Trophoblast cell (in vitro differentiated cells and primary cell): ENCODE measurements at regions not wholly inside any gene's neighbourhood (a gene's known extent, or its start where the extent isn't known, plus 50 kb on each side); places are given as distances from the start of the nearest gene placed in this dataset.
A peak's percentile ranks its signal among the peaks of the same experiment; 100 is the strongest.

Source experiments
- DNase-seq, 2 donors: peaks; one replicate each; pipeline ENCODE4 v3.0.0-alpha.2; 2016
- H2AFZ ChIP-seq: 2 replicates; pipeline ENCODE4 v1.6.1; 2013; ENCODE audit warnings: low read length, moderate library complexity, mild to moderate bottlenecking; ENCODE audit not compliant: insufficient read depth, poor library complexity
- H2AK5ac ChIP-seq: 2 replicates; pipeline ENCODE4 v1.6.1; 2013; ENCODE audit warnings: mild to moderate bottlenecking, low read length
- H2BK120ac ChIP-seq: 2 replicates; pipeline ENCODE4 v1.6.1; 2013; ENCODE audit warnings: low read length, mild to moderate bottlenecking, moderate library complexity; ENCODE audit not compliant: insufficient read depth, poor library complexity
- H2BK12ac ChIP-seq: 2 replicates; pipeline ENCODE4 v1.6.1; 2013; ENCODE audit warnings: mild to moderate bottlenecking, low read length, moderate library complexity
- H2BK5ac ChIP-seq: 2 replicates; pipeline ENCODE4 v1.6.1; 2013; ENCODE audit warnings: low read length, low read depth, moderate library complexity, mild to moderate bottlenecking; ENCODE audit not compliant: poor library complexity
- H3K14ac ChIP-seq: 2 replicates; pipeline ENCODE4 v1.6.1; 2013; ENCODE audit warnings: mild to moderate bottlenecking, low read length
- H3K18ac ChIP-seq: 2 replicates; pipeline ENCODE4 v1.6.1; 2013; ENCODE audit warnings: mild to moderate bottlenecking, low read length
- H3K23ac ChIP-seq: 2 replicates; pipeline ENCODE4 v1.6.1; 2013; ENCODE audit warnings: low read length
- H3K27ac ChIP-seq: 2 replicates; pipeline ENCODE4 v1.5.1; 2013; ENCODE audit warnings: low read depth, mild to moderate bottlenecking, inconsistent platforms, low read length, moderate library complexity
- H3K27me3 ChIP-seq: 2 replicates; pipeline ENCODE4 v1.6.1; 2013; ENCODE audit warnings: inconsistent platforms, mild to moderate bottlenecking, low read length, moderate library complexity; ENCODE audit not compliant: insufficient read depth
- H3K36me3 ChIP-seq, 2 experiments: 1 replicate in 1 of 2; 2 replicates in 1 of 2; pipeline ENCODE4 v1.6.1; 2013; ENCODE audit warnings: low read length in 2 of 2, mild to moderate bottlenecking in 2 of 2, moderate library complexity in 1 of 2; ENCODE audit not compliant: insufficient read depth in 2 of 2, control insufficient read depth in 1 of 2
- H3K4ac ChIP-seq: 2 replicates; pipeline ENCODE4 v1.6.1; 2013; ENCODE audit warnings: low read depth, mild to moderate bottlenecking, low read length, moderate library complexity
- H3K4me1 ChIP-seq, 2 experiments: 1 replicate in 1 of 2; 2 replicates in 1 of 2; pipeline ENCODE4 v1.6.1; 2013; ENCODE audit warnings: low read length in 2 of 2, mild to moderate bottlenecking in 2 of 2, moderate library complexity in 1 of 2; ENCODE audit not compliant: insufficient read depth in 2 of 2, control insufficient read depth in 1 of 2
- H3K4me2 ChIP-seq: 2 replicates; pipeline ENCODE4 v1.6.1; 2013; ENCODE audit warnings: inconsistent platforms, mild to moderate bottlenecking, low read length, moderate library complexity
- H3K4me3 ChIP-seq: 2 replicates; pipeline ENCODE4 v1.5.1; 2013; ENCODE audit warnings: mild to moderate bottlenecking, low read depth, low read length, inconsistent platforms
- H3K79me1 ChIP-seq: one replicate; pipeline ENCODE4 v1.6.1; 2013; ENCODE audit warnings: low read length
- H3K79me2 ChIP-seq: 2 replicates; pipeline ENCODE4 v1.6.1; 2013; ENCODE audit warnings: low read length, mild to moderate bottlenecking; ENCODE audit not compliant: control insufficient read depth, insufficient read depth, poor library complexity
- H3K9ac ChIP-seq: 2 replicates; pipeline ENCODE4 v1.6.1; 2013; ENCODE audit warnings: mild to moderate bottlenecking, low read length
- H3K9me3 ChIP-seq: 2 replicates; pipeline ENCODE4 v1.6.1; 2013; ENCODE audit warnings: low read depth, mild to moderate bottlenecking, control low read depth, inconsistent platforms, low read length; ENCODE audit not compliant: insufficient read depth
- H4K12ac ChIP-seq: 2 replicates; pipeline ENCODE4 v1.6.1; 2013; ENCODE audit warnings: low read depth, mild to moderate bottlenecking, low read length, moderate library complexity
- H4K8ac ChIP-seq: 2 replicates; pipeline ENCODE4 v1.6.1; 2013; ENCODE audit warnings: low read depth, mild to moderate bottlenecking, low read length, moderate library complexity
- H4K91ac ChIP-seq: one replicate; pipeline ENCODE4 v1.6.1; 2013; ENCODE audit warnings: low read depth, mild to moderate bottlenecking, low read length, moderate library complexity
- WGBS: extraction: QIAGEN DNeasy Blood & Tissue Kit; methylation state at CpG from one replicate; pipeline ENCODE4 v1.1.7; 2013; ENCODE audit warnings: missing lambda C conversion rate; ENCODE audit not compliant: insufficient read length, insufficient coverage; ENCODE audit errors: extremely low coverage; 5-methylcytosine and 5-hydroxymethylcytosine counted together

DNA sequence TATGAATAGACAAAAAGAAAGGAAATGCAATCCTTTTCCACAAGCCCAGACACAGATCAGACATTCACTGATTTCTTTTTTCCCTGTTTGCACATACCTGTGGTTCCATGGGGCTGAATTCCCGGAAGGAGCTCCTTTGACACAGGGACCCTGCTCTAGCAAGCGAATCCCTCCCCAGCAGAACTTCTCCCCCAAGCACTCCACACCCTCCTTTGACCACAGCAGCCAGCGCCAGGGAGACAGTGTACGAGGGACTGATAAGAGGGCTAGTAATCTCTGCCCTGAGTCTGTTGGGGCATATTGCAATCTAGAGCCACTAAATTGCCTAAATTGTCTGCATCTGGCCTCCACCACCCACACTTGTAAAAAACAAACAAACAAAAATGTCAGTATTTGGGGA is 83.4 kb upstream of the NTF3 start:
- H2AFZ ChIP-seq = no peak overlapping the region
- peaks cover 3 to 11% of the 10 kb centered on the region in 2 experiments for H3K4me1 ChIP-seq
- H3K14ac ChIP-seq = no peak overlapping the region
- H3K36me3 ChIP-seq = no peaks in the 10 kb centered on the region
- H3K4me3 ChIP-seq = no peak overlapping the region
- H3K18ac ChIP-seq = no peak overlapping the region
- no peak overlapping the region for H2BK12ac ChIP-seq
- no peak overlapping the region for H3K4ac ChIP-seq
- H3K27ac ChIP-seq = peak overlapping the region; percentile 44
- no CpG with 5 or more reads among the region's 4 CpGs for WGBS
- H3K4me2 ChIP-seq = no peak overlapping the region
- DNase-seq = no peak
- no peak overlapping the region for H2BK120ac ChIP-seq
- H3K79me1 ChIP-seq = peaks cover 9% of the 10 kb centered on the region
- no peaks in the 10 kb centered on the region for H3K9me3 ChIP-seq
- H2AK5ac ChIP-seq = no peak overlapping the region
- no peak overlapping the region for H4K91ac ChIP-seq
- H3K23ac ChIP-seq = no peak overlapping the region
- H4K12ac ChIP-seq = no peak overlapping the region
- H2BK5ac ChIP-seq = no peak overlapping the region
- no peaks in the 10 kb centered on the region for H3K27me3 ChIP-seq
- H3K79me2 ChIP-seq = no peaks in the 10 kb centered on the region
- H4K8ac ChIP-seq = peak overlapping the region; percentile 26
- H3K9ac ChIP-seq = no peak overlapping the region

- Histone ChIP-seq H4K8ac (no peak overlapping the region), H2BK12ac (no peak overlapping the region), H3K79me2 (no peaks in the 10 kb centered on the region), H3K23ac (no peak overlapping the region), H3K14ac (no peak overlapping the region), H4K91ac (no peak overlapping the region), H2AK5ac (no peak overlapping the region), H3K9me3 (no peaks in the 10 kb centered on the region), H3K4me1 (peaks cover 0 to 2% of the 10 kb centered on the region in 2 experiments), H2BK120ac (no peak overlapping the region), H3K27me3 (no peaks in the 10 kb centered on the region), H3K4me3 (no peak overlapping the region), H4K12ac (no peak overlapping the region), H3K27ac (no peak overlapping the region), H3K9ac (no peak overlapping the region), H3K18ac (no peak overlapping the region), H3K4me2 (no peak overlapping the region), H2BK5ac (no peak overlapping the region), H3K36me3 (no peaks in the 10 kb centered on the region), H3K4ac (no peak overlapping the region), H2AFZ (no peak overlapping the region), H3K79me1 (no peaks in the 10 kb centered on the region)
- no peak for DNase-seq
- WGBS = no CpG with 5 or more reads among the region's 5 CpGs
These were observed 67.7 kb upstream of the NTF3 start for GRCh38 chr12:5364036-5364770.

DNA sequence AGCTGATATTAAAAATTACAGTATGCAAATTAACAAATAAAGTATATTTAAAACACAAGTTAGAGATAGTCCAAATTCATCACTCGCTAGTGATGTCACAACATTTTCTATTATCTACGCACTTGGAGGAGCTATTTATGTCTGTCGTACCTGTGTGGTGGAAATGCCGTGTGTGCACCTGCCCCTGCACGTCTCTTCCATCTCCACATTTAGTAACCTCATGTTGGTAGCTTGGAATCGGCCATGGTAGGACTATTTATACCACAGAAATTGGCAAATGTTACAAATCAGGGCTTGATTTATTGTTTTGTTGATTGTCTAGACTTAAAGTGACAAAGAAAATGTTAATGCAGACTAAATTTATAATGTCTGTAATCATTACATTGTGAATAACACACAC is 62.6 kb upstream of the NTF3 start:
- no peak overlapping the region for H3K4me2 ChIP-seq
- H2AFZ ChIP-seq = no peak overlapping the region
- H3K36me3 ChIP-seq = no peaks in the 10 kb centered on the region
- no peaks in the 10 kb centered on the region for H3K79me2 ChIP-seq
- H3K18ac ChIP-seq = no peak overlapping the region
- DNase-seq = no peak
- no peak overlapping the region for H3K27ac ChIP-seq
- H2BK120ac ChIP-seq = no peak overlapping the region
- peaks cover 0 to 2% of the 10 kb centered on the region in 2 experiments for H3K4me1 ChIP-seq
- no peak overlapping the region for H3K4me3 ChIP-seq
- no peaks in the 10 kb centered on the region for H3K27me3 ChIP-seq
- no peak overlapping the region for H3K23ac ChIP-seq
- no peak overlapping the region for H2BK5ac ChIP-seq
- no peak overlapping the region for H3K4ac ChIP-seq
- H4K8ac ChIP-seq = no peak overlapping the region
- H2BK12ac ChIP-seq = no peak overlapping the region
- no peak overlapping the region for H3K14ac ChIP-seq
- no peak overlapping the region for H4K12ac ChIP-seq
- H3K9ac ChIP-seq = no peak overlapping the region
- no peak overlapping the region for H4K91ac ChIP-seq
- no peak overlapping the region for H2AK5ac ChIP-seq
- no CpG with 5 or more reads among the region's 6 CpGs for WGBS
- H3K9me3 ChIP-seq = no peaks in the 10 kb centered on the region
- no peaks in the 10 kb centered on the region for H3K79me1 ChIP-seq

GRCh38 chr12:5371631-5372030 is 60.3 kb upstream of the NTF3 start:
- Histone ChIP-seq H3K79me2 (no peaks in the 10 kb centered on the region), H2AK5ac (no peak overlapping the region), H3K27me3 (no peaks in the 10 kb centered on the region), H3K4me3 (no peak overlapping the region), H3K18ac (no peak overlapping the region), H3K23ac (no peak overlapping the region), H3K4me2 (no peak overlapping the region), H4K12ac (no peak overlapping the region), H3K4ac (no peak overlapping the region), H2BK120ac (no peak overlapping the region), H3K27ac (no peak overlapping the region), H4K8ac (no peak overlapping the region), H4K91ac (no peak overlapping the region), H3K9ac (no peak overlapping the region), H3K9me3 (no peaks in the 10 kb centered on the region), H3K36me3 (no peaks in the 10 kb centered on the region), H3K4me1 (peaks cover 0 to 2% of the 10 kb centered on the region in 2 experiments), H3K79me1 (no peaks in the 10 kb centered on the region), H2AFZ (no peak overlapping the region), H2BK5ac (no peak overlapping the region), H2BK12ac (no peak overlapping the region), H3K14ac (no peak overlapping the region)
- WGBS = no CpG with 5 or more reads among the region's 3 CpGs
- peak; percentile 7 to 41 for DNase-seq
